Transverse colon (tissue), 4 donors: ENCODE measurements at regions not wholly inside any gene's neighbourhood (a gene's known extent, or its start where the extent isn't known, plus 50 kb on each side); places are given as distances from the start of the nearest gene placed in this dataset.

Experiments used
- EP300 ChIP-seq: sonication (generic); formaldehyde crosslinking; IDR thresholded peaks from one replicate; pipeline ENCODE4 v1.6.1; 2017; ENCODE audit warnings: antibody characterized with exemption, low read depth
- POLR2A ChIP-seq: fragments of 450-650 bp; IDR thresholded peaks from one replicate; pipeline ENCODE4 v1.6.1; 2016; ENCODE audit warnings: antibody characterized with exemption, mild to moderate bottlenecking, moderate library complexity
- POLR2AphosphoS5 ChIP-seq, 3 donors: sonication (generic); formaldehyde crosslinking; IDR thresholded peaks; one replicate each; pipeline ENCODE4 v1.6.1; 2016; ENCODE audit warnings: antibody characterized with exemption in 3 of 3
- TF ChIP-seq, protein P1 (sequence below), 5 experiments: fragments of 200-600 bp in 3 of 5; fragments of 450-650 bp in 2 of 5; sonication (generic) in 3 of 5; IDR thresholded peaks; 1 replicate in 2 of 5; 2 replicates in 3 of 5; pipeline ENCODE4 v1.5.1; 2016 to 2017; ENCODE audit warnings: antibody characterized with exemption in 5 of 5, inconsistent platforms in 3 of 5, mild to moderate bottlenecking in 2 of 5, moderate library complexity in 1 of 5

DNA sequence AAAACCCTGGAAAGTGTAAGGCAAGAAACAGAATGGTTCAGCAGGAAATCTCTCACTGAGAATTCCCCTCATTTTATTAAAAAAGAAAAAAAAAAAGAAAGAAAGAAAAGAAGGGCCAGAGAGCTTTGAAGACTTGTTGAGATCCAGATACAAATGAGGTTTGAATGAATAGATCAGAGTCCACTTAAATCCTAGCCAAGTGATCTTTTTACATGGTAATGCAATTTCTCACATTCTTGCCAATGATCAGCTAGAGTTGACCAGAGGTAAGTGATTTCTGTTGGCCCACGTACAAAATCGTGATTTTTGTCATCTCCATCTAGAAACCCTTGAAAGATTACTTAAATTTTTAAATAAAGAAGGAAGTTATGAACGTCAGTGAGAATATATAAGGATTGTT, 261.5 kb upstream of the PCSK5 start:
- TF ChIP-seq, protein P1, sequence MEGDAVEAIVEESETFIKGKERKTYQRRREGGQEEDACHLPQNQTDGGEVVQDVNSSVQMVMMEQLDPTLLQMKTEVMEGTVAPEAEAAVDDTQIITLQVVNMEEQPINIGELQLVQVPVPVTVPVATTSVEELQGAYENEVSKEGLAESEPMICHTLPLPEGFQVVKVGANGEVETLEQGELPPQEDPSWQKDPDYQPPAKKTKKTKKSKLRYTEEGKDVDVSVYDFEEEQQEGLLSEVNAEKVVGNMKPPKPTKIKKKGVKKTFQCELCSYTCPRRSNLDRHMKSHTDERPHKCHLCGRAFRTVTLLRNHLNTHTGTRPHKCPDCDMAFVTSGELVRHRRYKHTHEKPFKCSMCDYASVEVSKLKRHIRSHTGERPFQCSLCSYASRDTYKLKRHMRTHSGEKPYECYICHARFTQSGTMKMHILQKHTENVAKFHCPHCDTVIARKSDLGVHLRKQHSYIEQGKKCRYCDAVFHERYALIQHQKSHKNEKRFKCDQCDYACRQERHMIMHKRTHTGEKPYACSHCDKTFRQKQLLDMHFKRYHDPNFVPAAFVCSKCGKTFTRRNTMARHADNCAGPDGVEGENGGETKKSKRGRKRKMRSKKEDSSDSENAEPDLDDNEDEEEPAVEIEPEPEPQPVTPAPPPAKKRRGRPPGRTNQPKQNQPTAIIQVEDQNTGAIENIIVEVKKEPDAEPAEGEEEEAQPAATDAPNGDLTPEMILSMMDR (IDR thresholded peaks at IDR 0.05) = no peak
- TF ChIP-seq POLR2A (no peak), EP300 (no peak), POLR2AphosphoS5 (IDR thresholded peaks at IDR 0.05) (no peak)
